Spleen (tissue), 11 donors: ENCODE measurements at regions not wholly inside any gene's neighbourhood (a gene's known extent, or its start where the extent isn't known, plus 50 kb on each side); places are given as distances from the start of the nearest gene placed in this dataset.
"Not testable (repeated sequence)": the region's sequence is repeated elsewhere in the genome, so short reads cannot be mapped to it uniquely, and the experiment has no call there.

ENCODE experiments used
- DNase-seq: peaks from one replicate; pipeline ENCODE4 v3.0.0-alpha.2; 2020
- H3K27ac ChIP-seq, 8 donors: fragments of 200-600 bp; sonication (generic) in 7 of 8; 1 replicate in 4 of 8; 2 replicates in 4 of 8; pipeline versions ENCODE4 v1.5.0 to v1.8.0; 2016 to 2021; ENCODE audit warnings: inconsistent platforms in 4 of 8, mild to moderate bottlenecking in 4 of 8, moderate library complexity in 1 of 8
- H3K27me3 ChIP-seq, 7 donors: fragments of 200-600 bp; sonication (generic) in 6 of 7; replicated peaks in 1 of 7; 1 replicate in 4 of 7; 2 replicates in 3 of 7; pipeline versions ENCODE4 v1.5.0 to v1.8.0; 2016 to 2021; ENCODE audit warnings: inconsistent platforms in 3 of 7, mild to moderate bottlenecking in 1 of 7
- H3K36me3 ChIP-seq, 6 donors: fragments of 200-600 bp; sonication (generic) in 5 of 6; 1 replicate in 4 of 6; 2 replicates in 2 of 6; pipeline versions ENCODE4 v1.5.0 to v1.8.0; 2016 to 2021; ENCODE audit warnings: inconsistent platforms in 2 of 6
- H3K4me1 ChIP-seq, 6 donors: fragments of 200-600 bp; sonication (generic) in 5 of 6; 1 replicate in 3 of 6; 2 replicates in 3 of 6; pipeline versions ENCODE4 v1.5.0 to v1.8.0; 2016 to 2021; ENCODE audit warnings: inconsistent platforms in 3 of 6
- H3K4me3 ChIP-seq, 8 donors: fragments of 200-600 bp; sonication (generic) in 7 of 8; 1 replicate in 4 of 8; 2 replicates in 4 of 8; pipeline versions ENCODE4 v1.5.0 to v1.8.0; 2016 to 2021; ENCODE audit warnings: inconsistent platforms in 4 of 8, mild to moderate bottlenecking in 4 of 8, moderate library complexity in 2 of 8
- H3K9me3 ChIP-seq, 8 donors: fragments of 200-600 bp; sonication (generic) in 7 of 8; 1 replicate in 4 of 8; 2 replicates in 4 of 8; pipeline versions ENCODE4 v1.5.0 to v1.8.0; 2016 to 2021; ENCODE audit warnings: inconsistent platforms in 4 of 8
- CTCF ChIP-seq, 11 experiments: fragments of 200-600 bp in 7 of 11; fragments of 450-650 bp in 4 of 11; sonication (generic) in 4 of 11; IDR thresholded peaks in 8 of 11; conservative IDR thresholded peaks in 3 of 11; 1 replicate in 7 of 11; 2 replicates in 4 of 11; pipeline versions ENCODE4 v1.4.0 to v1.8.0; 2016 to 2021; ENCODE audit warnings: antibody characterized with exemption in 11 of 11, inconsistent platforms in 4 of 11, mild to moderate bottlenecking in 1 of 11
- POLR2A ChIP-seq, 3 donors: fragments of 450-650 bp; IDR thresholded peaks; one replicate each; pipeline ENCODE4 v1.5.1; 2017; ENCODE audit warnings: antibody characterized with exemption in 3 of 3, mild to moderate bottlenecking in 1 of 3
- POLR2AphosphoS5 ChIP-seq, 3 donors: sonication (generic); formaldehyde crosslinking; IDR thresholded peaks; one replicate each; pipeline ENCODE4 v1.5.1; 2017; ENCODE audit warnings: antibody characterized with exemption in 3 of 3
- WGBS, 5 donors: extraction: QIAGEN DNeasy Blood & Tissue Kit in 3 of 5; methylation state at CpG; one replicate each; pipeline versions ENCODE4 v1.1.5 to v1.1.7; 2013 to 2018; 5-methylcytosine and 5-hydroxymethylcytosine counted together
- intact Hi-C: fragments of 100-400 bp; cut with DNase I; formaldehyde crosslinking; loops from one replicate; pipeline ENCODE4 v1.15.0; 2023; ENCODE audit warnings: low total_unique reads
- donor health status: healthy with polysubstance abuse.
- donor health status: DM: no; HTN: no; CAD: no; lungs with moderate emphysema.
- donor health status: DM: no; HTN: no; CAD: no.
- donor health status: Bipolar disorder and iron deficiency.
- donor health status: healthy.
- donor health status: DM: no; HTN: no; CAD: no.
- donor health status: DM: yes; HTN: yes; CAD: no.

- H3K4me3 ChIP-seq = no peak overlapping the region
- H3K36me3 ChIP-seq = no peaks in the 10 kb centered on the region
- peaks cover 0 to 3% (median 0%) of the 10 kb centered on the region in 6 donors for H3K4me1 ChIP-seq
- WGBS, 5 donors = 63 to 84% (median 75%) methylated on average over 3 of the region's 3 CpGs
- TF ChIP-seq POLR2AphosphoS5 (IDR thresholded peaks at IDR 0.05) (no peak), POLR2A (IDR thresholded peaks at IDR 0.05) (no peak), CTCF (IDR thresholded peaks at IDR 0.05 in 8 of 11, conservative IDR thresholded peaks at IDR 0.05 in 3 of 11) (no peak)
- H3K27me3 ChIP-seq = no peaks in the 10 kb centered on the region
- intact Hi-C loops = no loop called here
- H3K9me3 ChIP-seq = peaks cover 0 to 13% (median 9%) of the 10 kb centered on the region in 8 donors
- no peak for DNase-seq
- H3K27ac ChIP-seq = no peak overlapping the region
Measured at GRCh38 chr6:140380427-140381218, 1006.2 kb upstream of the CITED2 start.

- H3K9me3 ChIP-seq = peaks cover 0 to 6% (median 3%) of the 10 kb centered on the region in 8 donors
- H3K36me3 ChIP-seq = no peaks in the 10 kb centered on the region
- no peak overlapping the region for H3K4me3 ChIP-seq
- H3K27ac ChIP-seq = no peak overlapping the region
- no peak for DNase-seq
- intact Hi-C loops = no loop called here
- WGBS, 5 donors = 78 to 89% (median 88%) methylated on average over 2 of the region's 2 CpGs
- peaks cover 0 to 3% (median 0%) of the 10 kb centered on the region in 6 donors for H3K4me1 ChIP-seq
- no peaks in the 10 kb centered on the region for H3K27me3 ChIP-seq
- TF ChIP-seq POLR2A (IDR thresholded peaks at IDR 0.05) (no peak), CTCF (IDR thresholded peaks at IDR 0.05 in 8 of 11, conservative IDR thresholded peaks at IDR 0.05 in 3 of 11) (no peak), POLR2AphosphoS5 (IDR thresholded peaks at IDR 0.05) (no peak)
Measured at GRCh38 chr6:140379919-140380318, 1005.5 kb upstream of the CITED2 start.

- Histone ChIP-seq H3K36me3 (no peaks in the 10 kb centered on the region), H3K27ac (no peak overlapping the region), H3K4me1 (no peaks in the 10 kb centered on the region), H3K9me3 (peaks cover 0 to 4% (median 0%) of the 10 kb centered on the region in 8 donors), H3K4me3 (no peak overlapping the region), H3K27me3 (no peaks in the 10 kb centered on the region)
- intact Hi-C loops = no loop called here
- TF ChIP-seq POLR2A (IDR thresholded peaks at IDR 0.05) (no peak), POLR2AphosphoS5 (IDR thresholded peaks at IDR 0.05) (no peak), CTCF (IDR thresholded peaks at IDR 0.05 in 8 of 11, conservative IDR thresholded peaks at IDR 0.05 in 3 of 11) (no peak)
- DNase-seq = no peak
Measured at GRCh38 chr6:140376209-140376608, 1001.8 kb upstream of the CITED2 start.

GRCh38 chr6:140373728-140374127 is 999.3 kb upstream of the CITED2 start:
- H3K4me1 ChIP-seq, H3K27me3 ChIP-seq, DNase-seq, H3K9me3 ChIP-seq, H3K4me3 ChIP-seq, H3K36me3 ChIP-seq, intact Hi-C loops, H3K27ac ChIP-seq: not testable (repeated sequence)
- WGBS, 5 donors = 89 to 99% (median 96%) methylated on average over 10 to 24 of the region's 24 CpGs
